ENCODE measurements at regions not wholly inside any gene's neighbourhood (a gene's known extent, or its start where the extent isn't known, plus 50 kb on each side); places are given as distances from the start of the nearest gene placed in this dataset.

DNA sequence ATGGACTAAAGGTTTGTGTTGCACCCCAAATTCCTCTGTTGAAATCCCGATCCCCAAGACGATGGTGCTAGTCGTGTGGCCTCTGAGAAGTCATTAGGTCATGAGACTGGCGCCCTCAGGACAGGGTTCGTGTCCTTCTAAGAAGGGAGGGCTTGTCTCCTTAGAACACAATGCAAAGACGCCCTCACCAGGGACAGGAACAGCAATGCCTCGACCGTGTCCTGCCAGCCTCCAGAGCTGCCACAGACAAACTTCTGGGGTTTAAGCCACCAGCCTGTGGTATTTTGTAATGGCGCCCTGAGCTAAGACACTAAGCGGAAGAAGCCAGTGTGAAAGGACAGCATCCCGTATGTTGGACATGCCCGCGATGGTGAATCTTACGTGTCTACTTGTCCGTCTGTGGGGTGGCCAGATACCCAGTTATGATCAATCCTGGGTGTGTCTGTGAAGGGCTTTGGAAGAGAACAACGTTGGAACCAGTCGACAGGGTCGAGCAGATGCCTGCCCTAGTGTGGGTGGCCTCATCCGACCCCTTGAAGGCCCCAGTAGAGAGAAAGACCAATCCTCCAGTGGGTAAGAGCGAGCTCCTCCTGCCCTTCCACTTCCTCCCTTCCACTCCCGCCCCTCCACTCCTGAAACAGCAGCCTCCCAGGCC, 279.2 kb upstream of the IRX2 start (continued):
- TF ChIP-seq ASH2L (IDR thresholded peaks at IDR 0.05; ENCODE audit: low read length) (no peak), NRF1 (IDR thresholded peaks at IDR 0.05; ENCODE audit: low read depth, low read length) (no peak), CHD2 (IDR thresholded peaks at IDR 0.05; ENCODE audit: low read length) (no peak), TBP (IDR thresholded peaks at IDR 0.05; ENCODE audit: low read depth, low read length) (no peak), TEAD4 (IDR thresholded peaks at IDR 0.05; ENCODE audit: low read depth, low read length) (no peak), TAF7 (optimal IDR thresholded peaks at IDR 0.05; ENCODE audit: borderline replicate concordance, low read depth, low read length) (no peak), POU5F1 (IDR thresholded peaks at IDR 0.05; ENCODE audit: low read depth, low read length) (no peak), JUND (IDR thresholded peaks at IDR 0.05; ENCODE audit: low read length) (no peak)
- TF ChIP-seq, protein P1, sequence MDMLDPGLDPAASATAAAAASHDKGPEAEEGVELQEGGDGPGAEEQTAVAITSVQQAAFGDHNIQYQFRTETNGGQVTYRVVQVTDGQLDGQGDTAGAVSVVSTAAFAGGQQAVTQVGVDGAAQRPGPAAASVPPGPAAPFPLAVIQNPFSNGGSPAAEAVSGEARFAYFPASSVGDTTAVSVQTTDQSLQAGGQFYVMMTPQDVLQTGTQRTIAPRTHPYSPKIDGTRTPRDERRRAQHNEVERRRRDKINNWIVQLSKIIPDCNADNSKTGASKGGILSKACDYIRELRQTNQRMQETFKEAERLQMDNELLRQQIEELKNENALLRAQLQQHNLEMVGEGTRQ (IDR thresholded peaks at IDR 0.05; ENCODE audit: low read length), result no peak
